ENCODE measurements at regions not wholly inside any gene's neighbourhood (a gene's known extent, or its start where the extent isn't known, plus 50 kb on each side); places are given as distances from the start of the nearest gene placed in this dataset.

- DNase-seq (ENCODE audit: low read depth), result no peak
These were observed 507.2 kb upstream of the IGFBP3 start for GRCh38 chr7:46428295-46428694.

GRCh38 chr7:46424934-46425333, 503.9 kb upstream of the IGFBP3 start:
- no peak for DNase-seq (ENCODE audit: low read depth)

- no peak for DNase-seq (ENCODE audit: low read depth)
These were observed 500.6 kb upstream of the IGFBP3 start for GRCh38 chr7:46421441-46422230.

GRCh38 chr7:46414946-46415345, 493.9 kb upstream of the IGFBP3 start:
- DNase-seq (ENCODE audit: low read depth), result no peak

GRCh38 chr7:46411236-46411635, 490.2 kb upstream of the IGFBP3 start:
- DNase-seq (ENCODE audit: low read depth), result no peak

GRCh38 chr7:46407125-46407524, 486.1 kb upstream of the IGFBP3 start:
- no peak for DNase-seq (ENCODE audit: low read depth)

- no peak for DNase-seq (ENCODE audit: low read depth)
These were observed 476.5 kb upstream of the IGFBP3 start for GRCh38 chr7:46397591-46397990.

GRCh38 chr7:46396481-46396880, 475.4 kb upstream of the IGFBP3 start:
- no peak for DNase-seq (ENCODE audit: low read depth)

GRCh38 chr7:46393142-46393541, 472.1 kb upstream of the IGFBP3 start:
- peak; percentile 32 for DNase-seq (ENCODE audit: low read depth)

GRCh38 chr7:46391231-46392201, 470.4 kb upstream of the IGFBP3 start:
- no peak for DNase-seq (ENCODE audit: low read depth)

- DNase-seq (ENCODE audit: low read depth), result no peak
These were observed 469.0 kb upstream of the IGFBP3 start for GRCh38 chr7:46390042-46390441.

- no peak for DNase-seq (ENCODE audit: low read depth)
These were observed 468.1 kb upstream of the IGFBP3 start for GRCh38 chr7:46389146-46389545.

GRCh38 chr7:46387646-46388045, 466.6 kb upstream of the IGFBP3 start:
- no peak for DNase-seq (ENCODE audit: low read depth)

GRCh38 chr7:46386428-46387399, 465.6 kb upstream of the IGFBP3 start:
- no peak for DNase-seq (ENCODE audit: low read depth)

GRCh38 chr7:46385662-46386309, 464.7 kb upstream of the IGFBP3 start:
- peak; percentile 55 for DNase-seq (ENCODE audit: low read depth)

GRCh38 chr7:46383605-46384004, 462.5 kb upstream of the IGFBP3 start:
- peak; percentile 32 for DNase-seq (ENCODE audit: low read depth)

GRCh38 chr7:46369933-46370654, 449.0 kb upstream of the IGFBP3 start:
- DNase-seq (ENCODE audit: low read depth), result peak; percentile 89

- DNase-seq (ENCODE audit: low read depth), result no peak
These were observed 447.8 kb upstream of the IGFBP3 start for GRCh38 chr7:46368871-46369270.

GRCh38 chr7:46366526-46366925, 445.5 kb upstream of the IGFBP3 start:
- DNase-seq (ENCODE audit: low read depth), result no peak

GRCh38 chr7:46363688-46364087, 442.6 kb upstream of the IGFBP3 start:
- no peak for DNase-seq (ENCODE audit: low read depth)

- DNase-seq (ENCODE audit: low read depth), result no peak
These were observed 439.7 kb upstream of the IGFBP3 start for GRCh38 chr7:46360811-46361210.

Measured in fibroblast of the conjunctiva (primary cell).